Fibroblast of the aortic adventitia (primary cell): ENCODE measurements at regions not wholly inside any gene's neighbourhood (a gene's known extent, or its start where the extent isn't known, plus 50 kb on each side); places are given as distances from the start of the nearest gene placed in this dataset.

Experiments used
- DNase-seq: peaks from one replicate; pipeline ENCODE4 v3.0.0-alpha.2; 2010; ENCODE audit warnings: low read depth
- H3K4me3 ChIP-seq: 2 replicates; pipeline ENCODE4 v1.5.1; 2011; ENCODE audit warnings: low read depth, mild to moderate bottlenecking, control low read depth, low read length, moderate library complexity
- CTCF ChIP-seq: IDR thresholded peaks from 2 replicates; pipeline ENCODE4 v1.5.1; 2011; ENCODE audit warnings: mild to moderate bottlenecking, low read length, control low read depth, inconsistent platforms; ENCODE audit not compliant: insufficient read depth

DNA sequence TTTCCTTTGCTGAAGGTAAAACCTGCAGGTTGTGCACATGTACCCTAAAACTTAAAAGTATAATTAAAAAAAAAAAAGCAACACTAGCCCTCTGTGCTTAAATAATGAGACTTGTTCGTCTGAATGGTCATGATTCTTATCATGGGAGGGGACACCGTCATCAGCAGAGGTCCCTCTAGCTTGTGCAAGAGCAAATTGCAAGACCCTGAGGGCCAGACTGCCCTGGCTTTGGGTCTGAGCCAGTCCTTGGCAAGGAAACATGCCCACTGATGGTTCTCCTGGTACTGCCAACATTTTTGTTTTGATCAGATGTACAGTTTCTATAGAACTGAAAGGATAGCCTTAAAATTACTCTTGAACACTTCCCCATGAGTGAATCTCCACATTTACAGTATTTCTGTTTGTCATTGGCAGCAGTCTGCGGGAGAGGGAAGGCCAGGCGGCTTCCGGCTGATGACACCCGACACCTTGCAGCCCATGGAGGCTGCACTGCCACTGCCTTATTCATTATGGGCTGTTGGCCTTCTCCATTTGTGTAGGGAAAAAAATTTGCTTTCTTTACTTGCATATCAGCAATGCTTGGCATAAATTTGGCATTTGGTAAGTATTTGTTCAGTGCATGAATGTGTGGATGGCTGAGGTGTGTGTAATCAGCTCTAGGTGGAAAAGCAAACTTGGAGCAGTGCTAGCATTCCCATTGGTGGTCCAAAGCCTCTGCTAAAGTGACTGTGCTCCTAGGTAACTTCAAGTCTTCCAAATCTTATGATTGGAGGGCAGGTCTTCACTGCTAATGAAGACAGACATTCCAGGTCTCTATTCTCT is 161.6 kb upstream of the ALKAL2 start:
- no peak for DNase-seq
- TF ChIP-seq CTCF, result no peak
- no peak overlapping the region for H3K4me3 ChIP-seq

DNA sequence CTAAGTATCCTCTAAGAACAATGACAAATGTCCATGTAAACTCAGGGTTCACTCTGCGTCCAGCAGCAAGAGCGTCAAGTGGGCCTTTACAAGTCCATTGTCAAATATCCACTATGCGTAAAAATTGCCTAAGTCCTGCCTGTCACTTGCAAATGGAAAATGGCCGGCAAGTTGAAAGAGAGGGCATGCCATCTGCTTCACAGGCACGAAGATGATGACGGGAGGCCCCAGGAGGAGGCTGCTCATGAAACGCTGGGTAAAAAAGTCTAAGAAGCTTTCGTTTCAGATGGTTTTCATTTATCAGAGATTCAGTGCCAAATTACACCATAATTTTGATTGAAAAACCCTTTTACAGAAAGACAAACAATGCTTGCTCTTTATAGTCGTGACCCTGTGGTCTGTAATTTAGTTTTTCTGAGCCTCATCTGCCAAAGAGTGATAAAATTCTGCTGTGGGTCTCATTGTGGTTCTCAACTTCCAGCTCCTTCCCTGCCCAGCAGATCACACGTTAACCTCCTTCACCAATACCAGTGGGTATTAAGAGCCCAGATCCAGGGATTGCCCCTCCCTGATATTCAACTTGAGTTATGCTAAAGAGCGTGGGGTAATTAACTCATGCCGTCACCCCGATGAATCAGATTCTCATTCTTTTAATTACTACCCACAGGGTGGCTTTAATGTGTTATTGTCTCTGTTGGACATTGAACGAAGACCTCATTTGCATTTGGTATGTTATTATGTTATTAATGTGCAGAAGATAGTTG is 160.2 kb upstream of the ALKAL2 start:
- DNase-seq, result no peak
- TF ChIP-seq CTCF, result no peak
- H3K4me3 ChIP-seq, result no peak overlapping the region

GRCh38 chr2:446963-447530 is 159.2 kb upstream of the ALKAL2 start:
- no peak overlapping the region for H3K4me3 ChIP-seq
- no peak for TF ChIP-seq CTCF
- no peak for DNase-seq

- no peak for DNase-seq
- no peak overlapping the region for H3K4me3 ChIP-seq
Observed at GRCh38 chr2:446303-446874, 158.5 kb upstream of the ALKAL2 start.

DNA sequence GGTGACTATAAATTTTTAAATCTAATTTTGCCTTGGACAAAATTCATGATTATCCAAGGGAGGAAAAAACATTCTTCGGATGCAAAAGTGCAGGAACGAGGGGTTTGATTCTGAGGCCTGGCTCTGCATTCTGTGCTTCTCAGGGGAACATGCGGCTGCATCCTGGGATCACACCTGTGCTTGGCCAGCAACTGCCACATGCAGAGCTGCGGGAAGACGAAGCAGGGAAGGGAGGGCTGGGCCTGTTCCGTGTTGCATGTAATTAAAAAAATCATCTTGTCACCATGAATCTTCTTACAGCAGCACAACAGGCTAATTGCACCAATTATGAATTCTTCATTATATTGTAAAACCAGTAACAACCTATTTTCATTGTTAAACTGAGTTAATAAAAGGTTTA is 158.0 kb upstream of the ALKAL2 start:
- no peak for TF ChIP-seq CTCF
- no peak for DNase-seq
- no peak overlapping the region for H3K4me3 ChIP-seq

More at GRCh38 chr2:446303-446874, 158.5 kb upstream of the ALKAL2 start:
- TF ChIP-seq CTCF, result no peak

DNA sequence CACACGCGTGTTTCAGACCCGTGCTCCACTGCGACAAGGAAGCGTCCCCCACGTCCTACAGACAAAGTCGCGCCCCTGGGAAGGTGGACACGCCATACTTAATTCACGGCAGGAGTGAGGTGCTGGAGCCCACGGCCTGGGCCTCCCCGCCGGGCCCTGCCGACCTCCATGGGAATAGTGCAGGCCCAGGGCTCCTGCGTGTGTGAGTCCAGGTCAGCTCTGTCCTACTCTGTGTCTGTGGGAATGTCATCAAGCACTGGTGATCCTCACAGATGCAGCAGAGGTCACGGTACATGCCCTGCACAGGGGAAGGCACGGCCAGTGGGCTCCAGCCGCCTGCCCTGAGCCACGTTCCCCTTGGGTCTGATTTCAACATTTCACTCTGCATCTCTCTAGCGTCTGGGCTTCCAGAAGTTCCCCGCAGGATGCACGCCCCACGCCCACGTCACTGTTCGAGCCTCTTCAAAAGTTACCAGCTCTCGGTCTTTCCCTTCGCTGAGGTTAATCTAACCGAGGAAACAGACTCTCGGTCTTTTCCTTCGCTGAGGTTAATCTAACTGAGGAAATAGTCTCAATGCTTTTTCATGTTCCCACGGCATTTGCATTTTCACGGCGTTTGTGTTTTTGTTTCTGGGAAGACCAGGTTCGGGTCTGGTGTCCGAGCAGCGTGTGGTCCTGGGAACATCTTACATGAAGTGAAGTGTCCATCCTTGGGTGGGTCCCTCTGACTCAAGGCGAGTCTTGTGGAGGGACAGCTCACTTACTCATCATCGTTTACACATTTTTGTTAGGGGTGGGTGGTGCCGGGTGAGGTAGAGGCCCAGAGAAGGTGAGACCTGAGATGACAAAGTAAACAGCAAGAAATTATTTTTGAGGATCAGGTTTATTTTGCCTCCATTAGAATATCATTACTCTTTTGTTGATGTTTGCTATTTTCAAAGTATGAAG is 157.3 kb upstream of the ALKAL2 start:
- no peak for DNase-seq
- TF ChIP-seq CTCF, result no peak
- no peak overlapping the region for H3K4me3 ChIP-seq
